MM.1S (cell line): ENCODE measurements at regions not wholly inside any gene's neighbourhood (a gene's known extent, or its start where the extent isn't known, plus 50 kb on each side); places are given as distances from the start of the nearest gene placed in this dataset.

Experiments used
- DNase-seq: peaks from one replicate; pipeline ENCODE4 v3.0.0-alpha.2; 2015
- H2AFZ ChIP-seq: fragments of 300-600 bp; sonication (generic); 2 replicates; pipeline ENCODE4 v1.6.0; 2016; ENCODE audit warnings: antibody characterized with exemption, low read length
- H3F3A ChIP-seq: fragments of 300-600 bp; sonication (generic); 2 replicates; pipeline ENCODE4 v1.6.1; 2016; ENCODE audit warnings: mild to moderate bottlenecking, antibody characterized with exemption, low read length, moderate library complexity, mixed read lengths; ENCODE audit not compliant: insufficient read depth
- H3K27ac ChIP-seq: fragments of 300-600 bp; sonication (generic); 2 replicates; pipeline ENCODE4 v1.5.1; 2016; ENCODE audit warnings: mild to moderate bottlenecking, low read length
- H3K27me3 ChIP-seq: fragments of 300-600 bp; sonication (generic); replicated peaks from 2 replicates; pipeline ENCODE4 v1.6.0; 2016; ENCODE audit warnings: low read length; ENCODE audit not compliant: insufficient read depth
- H3K36me3 ChIP-seq: fragments of 300-600 bp; sonication (generic); replicated peaks from 2 replicates; pipeline ENCODE4 v1.6.1; 2016; ENCODE audit warnings: mild to moderate bottlenecking, low read length, mixed read lengths; ENCODE audit not compliant: insufficient read depth
- H3K4me1 ChIP-seq: fragments of 300-600 bp; sonication (generic); 2 replicates; pipeline ENCODE4 v1.6.1; 2016; ENCODE audit warnings: low read length, mixed read lengths
- H3K4me2 ChIP-seq: fragments of 300-600 bp; sonication (generic); 2 replicates; pipeline ENCODE4 v1.6.0; 2016; ENCODE audit warnings: low read depth, low read length
- H3K4me3 ChIP-seq: fragments of 300-600 bp; sonication (generic); 2 replicates; pipeline ENCODE4 v1.5.1; 2016; ENCODE audit warnings: low read length, mixed read lengths
- H3K79me2 ChIP-seq: fragments of 300-600 bp; sonication (generic); 2 replicates; pipeline ENCODE4 v1.6.1; 2016; ENCODE audit warnings: mixed run types, low read length, mixed read lengths
- H3K9ac ChIP-seq: fragments of 300-600 bp; sonication (generic); 2 replicates; pipeline ENCODE4 v1.6.1; 2016; ENCODE audit warnings: low read length, mixed read lengths
- H3K9me2 ChIP-seq: fragments of 300-600 bp; sonication (generic); replicated peaks from 2 replicates; pipeline ENCODE4 v1.6.1; 2016; ENCODE audit warnings: mild to moderate bottlenecking, low read length, mixed read lengths; ENCODE audit not compliant: insufficient read depth
- H3K9me3 ChIP-seq: fragments of 300-600 bp; sonication (generic); replicated peaks from 2 replicates; pipeline ENCODE4 v1.6.1; 2016; ENCODE audit warnings: mild to moderate bottlenecking, low read length, mixed read lengths; ENCODE audit not compliant: insufficient read depth
- H4K20me1 ChIP-seq: fragments of 300-600 bp; sonication (generic); 2 replicates; pipeline ENCODE4 v1.6.1; 2016; ENCODE audit warnings: mild to moderate bottlenecking, low read length, moderate library complexity, mixed read lengths; ENCODE audit not compliant: insufficient read depth
- CTCF ChIP-seq: fragments of 300-600 bp; sonication (generic); IDR thresholded peaks from 2 replicates; pipeline ENCODE4 v1.5.1; 2016; ENCODE audit warnings: antibody characterized with exemption, low read length, mixed read lengths
- EZH2 ChIP-seq: fragments of 300-600 bp; sonication (generic); optimal IDR thresholded peaks from 2 replicates; pipeline ENCODE3; 2017; ENCODE audit warnings: low read depth, mild to moderate bottlenecking, antibody characterized with exemption, low read length, mixed read lengths
- EZH2phosphoT487 ChIP-seq: fragments of 300-600 bp; sonication (generic); IDR thresholded peaks from 2 replicates; pipeline ENCODE4 v1.6.1; 2018; ENCODE audit warnings: antibody characterized with exemption, low read length

DNA sequence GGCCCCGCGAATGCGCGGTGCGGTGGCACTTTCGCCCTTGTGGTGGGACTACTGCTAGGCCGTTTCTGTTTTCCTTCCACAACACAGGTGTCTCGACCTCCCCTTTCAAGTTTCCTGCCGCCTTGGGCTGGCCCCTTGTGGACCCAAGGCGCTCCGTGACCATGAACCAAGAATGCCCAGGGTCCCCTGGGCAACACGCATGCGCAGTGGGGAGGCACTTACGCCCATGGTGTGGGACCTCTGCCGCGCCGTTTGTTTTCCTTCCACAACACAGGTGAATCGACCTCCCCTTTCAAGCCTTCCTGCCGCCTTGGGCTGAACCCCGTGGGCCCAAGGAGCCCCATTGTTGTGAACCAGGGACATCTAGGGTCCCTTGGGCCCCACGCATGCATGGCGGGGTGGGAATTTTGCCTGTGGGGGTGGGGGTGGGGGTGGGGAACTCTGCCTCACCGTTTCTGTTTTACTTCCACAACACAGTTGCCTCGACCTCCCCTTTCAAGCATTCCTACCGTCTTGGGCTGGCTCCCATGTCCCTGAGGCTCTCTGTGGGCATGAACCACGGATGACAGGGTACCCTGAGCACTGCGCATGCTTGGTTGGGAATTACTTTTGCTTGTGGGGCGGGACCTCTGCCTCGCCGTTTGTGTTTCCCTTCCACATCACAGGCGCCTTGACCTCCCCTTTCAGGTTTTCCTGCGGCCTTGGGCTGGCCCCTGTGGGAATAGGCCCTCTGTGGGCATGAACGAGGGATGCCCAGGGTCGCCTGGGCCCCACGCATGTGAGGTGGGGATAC lies 355.1 kb downstream of the ALG10 start:
- Histone ChIP-seq H3K4me3 (no peak overlapping the region), H3K4me2 (no peak overlapping the region), H4K20me1 (no peaks in the 10 kb centered on the region), H3K27ac (no peak overlapping the region), H3K79me2 (no peaks in the 10 kb centered on the region), H3K4me1 (no peaks in the 10 kb centered on the region), H3K36me3 (no peaks in the 10 kb centered on the region), H3K9me2 (no peaks in the 10 kb centered on the region), H2AFZ (no peak overlapping the region), H3K27me3 (no peaks in the 10 kb centered on the region), H3K9ac (no peak overlapping the region), H3F3A (no peaks in the 10 kb centered on the region), H3K9me3 (no peaks in the 10 kb centered on the region)
- DNase-seq, result no peak
- TF ChIP-seq CTCF (no peak), EZH2phosphoT487 (no peak), EZH2 (no peak)

- no peak for DNase-seq
- H3K36me3 ChIP-seq, result no peaks in the 10 kb centered on the region
- H3K9me3 ChIP-seq, result no peaks in the 10 kb centered on the region
- no peaks in the 10 kb centered on the region for H4K20me1 ChIP-seq
- no peaks in the 10 kb centered on the region for H3K27me3 ChIP-seq
- no peak overlapping the region for H3K9ac ChIP-seq
- no peaks in the 10 kb centered on the region for H3K9me2 ChIP-seq
- H3K79me2 ChIP-seq, result no peaks in the 10 kb centered on the region
- H3K4me1 ChIP-seq, result no peaks in the 10 kb centered on the region
- no peak overlapping the region for H3K4me2 ChIP-seq
- H2AFZ ChIP-seq, result no peak overlapping the region
- H3K27ac ChIP-seq, result no peak overlapping the region
- H3F3A ChIP-seq, result no peaks in the 10 kb centered on the region
- H3K4me3 ChIP-seq, result no peak overlapping the region
- no peak for TF ChIP-seq EZH2phosphoT487
- no peak for TF ChIP-seq CTCF
- no peak for TF ChIP-seq EZH2
Measured at GRCh38 chr12:34379142-34379541, 356.8 kb downstream of the ALG10 start.

- no peaks in the 10 kb centered on the region for H3K27me3 ChIP-seq
- no peaks in the 10 kb centered on the region for H3K9me3 ChIP-seq
- no peaks in the 10 kb centered on the region for H3K9me2 ChIP-seq
- H3F3A ChIP-seq, result no peaks in the 10 kb centered on the region
- H2AFZ ChIP-seq, result no peak overlapping the region
- no peak overlapping the region for H3K27ac ChIP-seq
- H3K4me1 ChIP-seq, result no peaks in the 10 kb centered on the region
- H3K9ac ChIP-seq, result no peak overlapping the region
- no peaks in the 10 kb centered on the region for H4K20me1 ChIP-seq
- no peaks in the 10 kb centered on the region for H3K79me2 ChIP-seq
- H3K4me3 ChIP-seq, result no peak overlapping the region
- no peak for DNase-seq
- TF ChIP-seq EZH2, result no peak
- TF ChIP-seq EZH2phosphoT487, result no peak
- TF ChIP-seq CTCF, result no peak
- no peak overlapping the region for H3K4me2 ChIP-seq
- H3K36me3 ChIP-seq, result no peaks in the 10 kb centered on the region
Measured at GRCh38 chr12:34384693-34385092, 362.4 kb downstream of the ALG10 start.
